Lower leg skin (tissue), 3 donors: ENCODE measurements at regions not wholly inside any gene's neighbourhood (a gene's known extent, or its start where the extent isn't known, plus 50 kb on each side); places are given as distances from the start of the nearest gene placed in this dataset.

Source experiments
- POLR2A ChIP-seq, 2 donors: fragments of 450-650 bp; IDR thresholded peaks; one replicate each; pipeline ENCODE4 v1.6.1; 2016 to 2017; ENCODE audit warnings: antibody characterized with exemption in 2 of 2, mild to moderate bottlenecking in 1 of 2, moderate library complexity in 1 of 2
- TF ChIP-seq, protein P1 (sequence below), 3 donors: fragments of 450-650 bp; IDR thresholded peaks; one replicate each; pipeline ENCODE4 v1.5.1; 2016; ENCODE audit warnings: antibody characterized with exemption in 3 of 3, mild to moderate bottlenecking in 3 of 3, moderate library complexity in 2 of 3

DNA sequence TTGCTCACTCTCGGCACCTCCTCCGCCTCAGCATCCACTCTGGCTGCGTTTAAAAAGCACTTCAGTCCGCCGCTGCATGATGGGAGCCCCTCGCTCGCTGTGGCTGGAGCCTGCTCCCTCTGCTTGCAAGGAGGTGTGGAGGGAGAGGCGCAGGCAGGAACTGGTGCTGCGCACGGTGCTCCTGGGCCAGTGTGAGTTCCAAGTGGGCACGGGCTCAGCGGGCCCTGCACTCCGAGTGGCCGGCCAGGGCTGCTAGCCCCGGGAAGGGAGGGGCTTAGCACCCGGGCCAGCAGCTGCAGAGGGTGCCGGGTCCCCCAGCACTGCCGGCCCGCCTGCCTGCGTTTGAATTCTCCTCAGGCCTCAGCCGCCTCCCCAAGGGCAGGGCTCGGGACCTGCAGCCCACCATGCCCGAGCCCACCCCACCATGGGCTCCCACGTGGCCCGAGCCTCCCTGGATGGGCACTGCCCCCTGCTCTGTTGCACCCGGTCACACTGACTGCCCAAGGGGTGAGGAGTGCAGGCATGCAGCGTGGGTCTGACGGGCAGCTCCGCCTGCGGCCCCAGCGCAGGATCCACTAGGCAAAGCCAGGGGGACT, 1599.5 kb downstream of the NCAM2 start:
- TF ChIP-seq, protein P1, sequence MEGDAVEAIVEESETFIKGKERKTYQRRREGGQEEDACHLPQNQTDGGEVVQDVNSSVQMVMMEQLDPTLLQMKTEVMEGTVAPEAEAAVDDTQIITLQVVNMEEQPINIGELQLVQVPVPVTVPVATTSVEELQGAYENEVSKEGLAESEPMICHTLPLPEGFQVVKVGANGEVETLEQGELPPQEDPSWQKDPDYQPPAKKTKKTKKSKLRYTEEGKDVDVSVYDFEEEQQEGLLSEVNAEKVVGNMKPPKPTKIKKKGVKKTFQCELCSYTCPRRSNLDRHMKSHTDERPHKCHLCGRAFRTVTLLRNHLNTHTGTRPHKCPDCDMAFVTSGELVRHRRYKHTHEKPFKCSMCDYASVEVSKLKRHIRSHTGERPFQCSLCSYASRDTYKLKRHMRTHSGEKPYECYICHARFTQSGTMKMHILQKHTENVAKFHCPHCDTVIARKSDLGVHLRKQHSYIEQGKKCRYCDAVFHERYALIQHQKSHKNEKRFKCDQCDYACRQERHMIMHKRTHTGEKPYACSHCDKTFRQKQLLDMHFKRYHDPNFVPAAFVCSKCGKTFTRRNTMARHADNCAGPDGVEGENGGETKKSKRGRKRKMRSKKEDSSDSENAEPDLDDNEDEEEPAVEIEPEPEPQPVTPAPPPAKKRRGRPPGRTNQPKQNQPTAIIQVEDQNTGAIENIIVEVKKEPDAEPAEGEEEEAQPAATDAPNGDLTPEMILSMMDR (IDR thresholded peaks at IDR 0.05), result no peak
- no peak for TF ChIP-seq POLR2A (IDR thresholded peaks at IDR 0.05)
